ENCODE measurements at regions not wholly inside any gene's neighbourhood (a gene's known extent, or its start where the extent isn't known, plus 50 kb on each side); places are given as distances from the start of the nearest gene placed in this dataset.

DNA sequence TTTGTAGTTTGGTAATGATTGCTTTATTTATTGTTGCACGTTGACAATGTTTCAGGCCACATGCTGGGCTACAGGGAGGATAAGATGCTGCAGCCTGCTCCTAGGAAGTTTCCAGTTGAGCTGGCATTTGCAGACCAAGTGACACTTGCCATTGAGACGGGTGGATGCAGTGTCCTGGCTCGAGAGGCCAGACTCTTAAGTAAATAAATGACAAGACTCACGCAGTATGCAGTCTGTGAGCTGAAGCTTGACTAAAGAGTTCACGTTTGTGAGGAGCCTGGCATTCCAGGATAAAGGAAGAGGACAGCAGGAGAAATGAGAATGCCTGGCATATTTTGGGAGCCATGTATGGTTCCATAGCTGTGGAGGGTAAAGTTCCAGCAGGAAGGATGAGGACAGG, 105.8 kb downstream of the BAMBI start:
- TF ChIP-seq, protein P1, sequence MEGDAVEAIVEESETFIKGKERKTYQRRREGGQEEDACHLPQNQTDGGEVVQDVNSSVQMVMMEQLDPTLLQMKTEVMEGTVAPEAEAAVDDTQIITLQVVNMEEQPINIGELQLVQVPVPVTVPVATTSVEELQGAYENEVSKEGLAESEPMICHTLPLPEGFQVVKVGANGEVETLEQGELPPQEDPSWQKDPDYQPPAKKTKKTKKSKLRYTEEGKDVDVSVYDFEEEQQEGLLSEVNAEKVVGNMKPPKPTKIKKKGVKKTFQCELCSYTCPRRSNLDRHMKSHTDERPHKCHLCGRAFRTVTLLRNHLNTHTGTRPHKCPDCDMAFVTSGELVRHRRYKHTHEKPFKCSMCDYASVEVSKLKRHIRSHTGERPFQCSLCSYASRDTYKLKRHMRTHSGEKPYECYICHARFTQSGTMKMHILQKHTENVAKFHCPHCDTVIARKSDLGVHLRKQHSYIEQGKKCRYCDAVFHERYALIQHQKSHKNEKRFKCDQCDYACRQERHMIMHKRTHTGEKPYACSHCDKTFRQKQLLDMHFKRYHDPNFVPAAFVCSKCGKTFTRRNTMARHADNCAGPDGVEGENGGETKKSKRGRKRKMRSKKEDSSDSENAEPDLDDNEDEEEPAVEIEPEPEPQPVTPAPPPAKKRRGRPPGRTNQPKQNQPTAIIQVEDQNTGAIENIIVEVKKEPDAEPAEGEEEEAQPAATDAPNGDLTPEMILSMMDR (IDR thresholded peaks at IDR 0.05): no peak
- TF ChIP-seq POLR2AphosphoS5 (IDR thresholded peaks at IDR 0.05; ENCODE audit: low read depth, low read length): no peak

Measured in Panc1 (cell line).